Bronchial epithelial cell (primary cell): ENCODE measurements at regions not wholly inside any gene's neighbourhood (a gene's known extent, or its start where the extent isn't known, plus 50 kb on each side); places are given as distances from the start of the nearest gene placed in this dataset.

Experiments
- DNase-seq: peaks from one replicate; pipeline ENCODE4 v3.0.0-alpha.2; 2010; ENCODE audit warnings: low read depth
- FAIRE-seq: peaks from 2 replicates; lab custom pipeline; 2011; peaks lifted over from hg19 to GRCh38; lab: Jason Lieb, UNC
- H3K27me3 ChIP-seq: 2 replicates; pipeline ENCODE4 v1.5.1; 2011; ENCODE audit warnings: low read length; ENCODE audit not compliant: control insufficient read depth, insufficient read depth
- H3K36me3 ChIP-seq: 2 replicates; pipeline ENCODE4 v1.5.1; 2011; ENCODE audit warnings: low read length; ENCODE audit not compliant: control insufficient read depth, insufficient read depth
- H3K4me3 ChIP-seq: 2 replicates; pipeline ENCODE4 v1.5.1; 2011; ENCODE audit warnings: mild to moderate bottlenecking, low read depth, low read length, control low read depth
- CTCF ChIP-seq: IDR thresholded peaks from 2 replicates; pipeline ENCODE4 v1.5.1; 2011; ENCODE audit warnings: mild to moderate bottlenecking, moderate library complexity, low read length, control low read depth, inconsistent platforms; ENCODE audit not compliant: insufficient read depth, severe bottlenecking

GRCh38 chr6:3900744-3901336, 51.7 kb downstream of the FAM50B start:
- H3K4me3 ChIP-seq = no peak overlapping the region
- no peaks in the 10 kb centered on the region for H3K36me3 ChIP-seq
- no peak for TF ChIP-seq CTCF
- FAIRE-seq = no peak
- peak; percentile 29 for DNase-seq
- H3K27me3 ChIP-seq = peaks cover 23% of the 10 kb centered on the region

GRCh38 chr6:3902871-3903648, 53.9 kb downstream of the FAM50B start:
- Histone ChIP-seq H3K27me3 (peaks cover 28% of the 10 kb centered on the region), H3K36me3 (no peaks in the 10 kb centered on the region), H3K4me3 (no peak overlapping the region)
- DNase-seq (no peak), FAIRE-seq (no peak)
- no peak for TF ChIP-seq CTCF

- DNase-seq = no peak
- Histone ChIP-seq H3K4me3 (no peak overlapping the region), H3K27me3 (peaks cover 26% of the 10 kb centered on the region), H3K36me3 (no peaks in the 10 kb centered on the region)
- no peak for FAIRE-seq
- no peak for TF ChIP-seq CTCF
Measured at GRCh38 chr6:3904518-3904917, 55.3 kb downstream of the FAM50B start.

GRCh38 chr6:3905945-3906845, 57.0 kb downstream of the FAM50B start:
- DNase-seq (no peak), FAIRE-seq (no peak)
- Histone ChIP-seq H3K27me3 (peaks cover 28% of the 10 kb centered on the region), H3K4me3 (no peak overlapping the region), H3K36me3 (no peaks in the 10 kb centered on the region)
- no peak for TF ChIP-seq CTCF

- H3K4me3 ChIP-seq = no peak overlapping the region
- no peaks in the 10 kb centered on the region for H3K36me3 ChIP-seq
- H3K27me3 ChIP-seq = peaks cover 24% of the 10 kb centered on the region
- DNase-seq (no peak), FAIRE-seq (no peak)
- TF ChIP-seq CTCF = no peak
Measured at GRCh38 chr6:3906846-3907151, 57.6 kb downstream of the FAM50B start.
